ENCODE measurements at regions not wholly inside any gene's neighbourhood (a gene's known extent, or its start where the extent isn't known, plus 50 kb on each side); places are given as distances from the start of the nearest gene placed in this dataset.
A peak's percentile ranks its signal among the peaks of the same experiment; 100 is the strongest.

DNA sequence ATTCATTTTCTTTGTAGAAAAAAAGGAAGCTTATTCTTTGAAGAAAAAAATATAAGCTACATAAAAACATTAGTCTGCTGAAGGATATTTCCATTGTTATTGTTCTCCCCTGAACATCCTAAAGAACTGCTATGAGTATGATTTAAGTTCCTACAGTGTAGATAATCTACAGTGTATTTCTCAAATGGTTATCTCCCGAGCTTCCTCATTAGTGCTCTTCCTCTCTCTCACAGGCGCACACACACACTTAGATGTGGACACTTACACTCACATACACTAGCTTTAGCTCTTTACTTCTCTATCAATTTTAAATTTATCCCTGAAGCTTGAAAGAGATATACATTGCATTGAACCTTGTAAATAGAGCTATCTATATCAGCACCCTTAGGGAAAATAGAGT lies 681.0 kb downstream of the KCNJ3 start:
- TF ChIP-seq, protein P1, sequence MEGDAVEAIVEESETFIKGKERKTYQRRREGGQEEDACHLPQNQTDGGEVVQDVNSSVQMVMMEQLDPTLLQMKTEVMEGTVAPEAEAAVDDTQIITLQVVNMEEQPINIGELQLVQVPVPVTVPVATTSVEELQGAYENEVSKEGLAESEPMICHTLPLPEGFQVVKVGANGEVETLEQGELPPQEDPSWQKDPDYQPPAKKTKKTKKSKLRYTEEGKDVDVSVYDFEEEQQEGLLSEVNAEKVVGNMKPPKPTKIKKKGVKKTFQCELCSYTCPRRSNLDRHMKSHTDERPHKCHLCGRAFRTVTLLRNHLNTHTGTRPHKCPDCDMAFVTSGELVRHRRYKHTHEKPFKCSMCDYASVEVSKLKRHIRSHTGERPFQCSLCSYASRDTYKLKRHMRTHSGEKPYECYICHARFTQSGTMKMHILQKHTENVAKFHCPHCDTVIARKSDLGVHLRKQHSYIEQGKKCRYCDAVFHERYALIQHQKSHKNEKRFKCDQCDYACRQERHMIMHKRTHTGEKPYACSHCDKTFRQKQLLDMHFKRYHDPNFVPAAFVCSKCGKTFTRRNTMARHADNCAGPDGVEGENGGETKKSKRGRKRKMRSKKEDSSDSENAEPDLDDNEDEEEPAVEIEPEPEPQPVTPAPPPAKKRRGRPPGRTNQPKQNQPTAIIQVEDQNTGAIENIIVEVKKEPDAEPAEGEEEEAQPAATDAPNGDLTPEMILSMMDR (IDR thresholded peaks at IDR 0.05; ENCODE audit: unreplicated experiment): no peak
- H3K36me3 Mint-ChIP-seq (ENCODE audit: low read depth, unreplicated experiment): no peaks in the 10 kb centered on the region
- no peaks in the 10 kb centered on the region for H3K27me3 Mint-ChIP-seq (ENCODE audit: unreplicated experiment)
- no peak overlapping the region for H3K27ac Mint-ChIP-seq (ENCODE audit: unreplicated experiment)
- no peak overlapping the region for H3K4me3 Mint-ChIP-seq (ENCODE audit: unreplicated experiment)
- H3K4me1 Mint-ChIP-seq (ENCODE audit: unreplicated experiment): no peaks in the 10 kb centered on the region
- no peaks in the 10 kb centered on the region for H3K9me3 Mint-ChIP-seq (ENCODE audit: unreplicated experiment)
- no peak for DNase-seq (ENCODE audit: low spot score)

DNA sequence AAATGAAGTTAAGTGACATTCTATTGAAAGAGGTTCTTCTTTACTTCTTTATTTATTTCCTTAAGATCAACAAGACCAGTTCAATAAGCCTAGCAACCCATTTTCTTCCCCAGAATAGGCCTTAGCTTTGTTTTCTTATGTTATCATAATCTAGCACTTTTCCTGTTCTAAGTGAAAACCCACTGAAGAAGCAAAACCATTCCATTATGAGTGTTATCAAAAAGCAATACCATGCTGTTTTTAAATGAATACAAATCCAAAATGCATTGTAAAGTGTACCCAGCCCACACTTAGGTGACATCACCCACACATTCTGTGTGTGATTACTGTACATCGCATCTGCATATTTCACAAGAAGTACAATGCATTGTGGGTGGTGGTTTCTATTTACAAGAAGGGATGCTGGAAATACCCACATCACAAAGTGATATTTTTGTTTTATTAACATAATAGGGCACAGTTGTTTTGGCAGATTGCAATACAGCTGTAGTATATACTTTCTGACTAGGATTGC lies 679.5 kb downstream of the KCNJ3 start:
- H3K4me3 Mint-ChIP-seq (ENCODE audit: unreplicated experiment): no peak overlapping the region
- no peaks in the 10 kb centered on the region for H3K27me3 Mint-ChIP-seq (ENCODE audit: unreplicated experiment)
- no peaks in the 10 kb centered on the region for H3K4me1 Mint-ChIP-seq (ENCODE audit: unreplicated experiment)
- no peaks in the 10 kb centered on the region for H3K9me3 Mint-ChIP-seq (ENCODE audit: unreplicated experiment)
- DNase-seq (ENCODE audit: low spot score): no peak
- TF ChIP-seq, protein P1 (IDR thresholded peaks at IDR 0.05; ENCODE audit: unreplicated experiment): no peak
- no peak overlapping the region for H3K27ac Mint-ChIP-seq (ENCODE audit: unreplicated experiment)
- no peaks in the 10 kb centered on the region for H3K36me3 Mint-ChIP-seq (ENCODE audit: low read depth, unreplicated experiment)

DNA sequence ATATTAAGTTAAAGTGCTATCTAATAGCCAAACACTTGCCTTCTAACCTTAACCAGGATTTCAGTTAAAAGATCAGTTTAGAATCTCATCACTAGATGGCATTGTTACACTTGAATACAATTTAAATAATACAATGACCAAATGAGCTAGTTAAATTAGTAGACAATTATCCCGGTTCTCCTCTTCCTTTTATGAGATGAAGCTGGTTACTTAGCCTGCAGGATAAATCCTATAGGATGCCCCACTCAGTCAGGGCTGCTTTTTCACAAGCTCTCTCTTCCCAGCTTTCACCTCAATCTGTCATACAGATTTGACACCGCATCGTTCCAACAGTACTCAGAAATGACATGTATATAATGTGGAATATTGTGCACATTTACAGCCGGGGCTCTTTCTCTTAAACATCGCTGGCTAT lies 678.8 kb downstream of the KCNJ3 start:
- Mint-ChIP-seq H3K4me1 (ENCODE audit: unreplicated experiment) (no peaks in the 10 kb centered on the region), H3K36me3 (ENCODE audit: low read depth, unreplicated experiment) (no peaks in the 10 kb centered on the region), H3K9me3 (ENCODE audit: unreplicated experiment) (no peaks in the 10 kb centered on the region), H3K27ac (ENCODE audit: unreplicated experiment) (no peak overlapping the region), H3K4me3 (ENCODE audit: unreplicated experiment) (no peak overlapping the region), H3K27me3 (ENCODE audit: unreplicated experiment) (no peaks in the 10 kb centered on the region)
- TF ChIP-seq, protein P1 (IDR thresholded peaks at IDR 0.05; ENCODE audit: unreplicated experiment): peak; percentile 20
- DNase-seq (ENCODE audit: low spot score): no peak

DNA sequence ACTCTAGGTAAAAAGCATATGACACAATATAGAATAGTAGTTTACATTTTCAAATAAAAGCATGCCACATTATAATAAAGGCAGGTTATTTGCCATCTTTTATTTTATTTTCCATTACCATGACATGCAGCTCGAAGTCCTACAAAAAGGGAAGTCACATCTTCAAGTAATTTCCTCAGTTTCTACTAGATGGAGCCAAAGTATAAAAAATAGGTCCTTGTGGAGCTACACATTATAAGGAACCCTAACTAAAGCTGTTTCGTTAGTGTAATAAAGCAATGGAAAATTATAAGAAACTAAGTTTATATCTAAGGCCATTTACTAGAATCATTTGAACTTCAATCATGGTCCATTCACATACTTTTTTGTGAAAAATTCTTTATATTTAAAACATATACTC lies 674.5 kb downstream of the KCNJ3 start:
- no peaks in the 10 kb centered on the region for H3K27me3 Mint-ChIP-seq (ENCODE audit: unreplicated experiment)
- H3K27ac Mint-ChIP-seq (ENCODE audit: unreplicated experiment): no peak overlapping the region
- H3K36me3 Mint-ChIP-seq (ENCODE audit: low read depth, unreplicated experiment): no peaks in the 10 kb centered on the region
- no peak for DNase-seq (ENCODE audit: low spot score)
- H3K4me3 Mint-ChIP-seq (ENCODE audit: unreplicated experiment): no peak overlapping the region
- TF ChIP-seq, protein P1 (IDR thresholded peaks at IDR 0.05; ENCODE audit: unreplicated experiment): no peak
- no peaks in the 10 kb centered on the region for H3K9me3 Mint-ChIP-seq (ENCODE audit: unreplicated experiment)
- no peaks in the 10 kb centered on the region for H3K4me1 Mint-ChIP-seq (ENCODE audit: unreplicated experiment)

DNA sequence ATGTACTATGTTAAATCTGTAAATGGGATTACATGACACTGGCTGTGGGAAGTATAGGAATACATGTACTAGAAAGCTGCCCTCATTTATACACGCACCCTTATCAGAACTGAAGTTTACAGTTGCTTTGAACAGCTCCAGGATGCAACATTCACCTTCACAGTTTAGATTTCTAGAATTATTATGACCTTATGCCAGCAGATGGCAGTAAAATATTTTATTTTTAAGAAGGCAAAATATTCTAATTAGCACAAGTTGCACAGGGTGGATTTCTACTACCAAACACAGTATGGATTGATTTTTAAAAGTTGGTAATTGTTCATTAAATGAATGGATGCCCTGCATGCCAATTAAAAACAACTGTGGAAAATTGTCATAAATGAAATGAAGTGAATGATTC lies 670.4 kb downstream of the KCNJ3 start:
- H3K27me3 Mint-ChIP-seq (ENCODE audit: unreplicated experiment): no peaks in the 10 kb centered on the region
- no peak overlapping the region for H3K27ac Mint-ChIP-seq (ENCODE audit: unreplicated experiment)
- H3K36me3 Mint-ChIP-seq (ENCODE audit: low read depth, unreplicated experiment): no peaks in the 10 kb centered on the region
- no peak for DNase-seq (ENCODE audit: low spot score)
- no peaks in the 10 kb centered on the region for H3K9me3 Mint-ChIP-seq (ENCODE audit: unreplicated experiment)
- H3K4me3 Mint-ChIP-seq (ENCODE audit: unreplicated experiment): no peak overlapping the region
- H3K4me1 Mint-ChIP-seq (ENCODE audit: unreplicated experiment): no peaks in the 10 kb centered on the region
- TF ChIP-seq, protein P1 (IDR thresholded peaks at IDR 0.05; ENCODE audit: unreplicated experiment): peak; percentile 55
